HG03432 (cell line): ENCODE measurements at regions not wholly inside any gene's neighbourhood (a gene's known extent, or its start where the extent isn't known, plus 50 kb on each side); places are given as distances from the start of the nearest gene placed in this dataset.

ENCODE experiments used
- ATAC-seq: cut with Tn5 transposase; IDR thresholded peaks from one replicate; pipeline ENCODE4 v1.9.1; 2021; ENCODE audit warnings: mild to moderate bottlenecking, moderate library complexity; ENCODE audit not compliant: unreplicated experiment

- no peak for ATAC-seq
These were observed 121.3 kb downstream of the SEC16B start for GRCh38 chr1:177848577-177848976.

- no peak for ATAC-seq
These were observed 122.0 kb downstream of the SEC16B start for GRCh38 chr1:177847843-177848242.

GRCh38 chr1:177838907-177839485 lies 130.9 kb downstream of the SEC16B start:
- no peak for ATAC-seq

- no peak for ATAC-seq
These were observed 136.2 kb downstream of the SEC16B start for GRCh38 chr1:177833631-177834030.

GRCh38 chr1:177830531-177831135 lies 139.2 kb downstream of the SEC16B start:
- ATAC-seq, result no peak

GRCh38 chr1:177825276-177825901 lies 144.5 kb downstream of the SEC16B start:
- ATAC-seq, result peak; percentile 59

GRCh38 chr1:177824508-177824982 lies 145.3 kb downstream of the SEC16B start:
- peak; percentile 42 for ATAC-seq

GRCh38 chr1:177820213-177820612 lies 149.6 kb downstream of the SEC16B start:
- ATAC-seq, result no peak

GRCh38 chr1:177817937-177818875 lies 151.7 kb downstream of the SEC16B start:
- ATAC-seq, result peak; percentile 94

- ATAC-seq, result no peak
These were observed 157.2 kb downstream of the SEC16B start for GRCh38 chr1:177812650-177813049.

- no peak for ATAC-seq
These were observed 157.7 kb downstream of the SEC16B start for GRCh38 chr1:177812144-177812543.

GRCh38 chr1:177811429-177811828 lies 158.4 kb downstream of the SEC16B start:
- ATAC-seq, result no peak

GRCh38 chr1:177809819-177810218 lies 160.0 kb downstream of the SEC16B start:
- ATAC-seq, result peak; percentile 95

- no peak for ATAC-seq
These were observed 167.6 kb downstream of the SEC16B start for GRCh38 chr1:177802304-177802703.

GRCh38 chr1:177801790-177802189 lies 168.1 kb downstream of the SEC16B start:
- no peak for ATAC-seq

GRCh38 chr1:177800400-177801088 lies 169.3 kb downstream of the SEC16B start:
- peak; percentile 72 for ATAC-seq

GRCh38 chr1:177799746-177800145 lies 170.1 kb downstream of the SEC16B start:
- no peak for ATAC-seq

- ATAC-seq, result peak; percentile 43
These were observed 171.2 kb downstream of the SEC16B start for GRCh38 chr1:177798614-177799013.

- no peak for ATAC-seq
These were observed 173.3 kb downstream of the SEC16B start for GRCh38 chr1:177796561-177796960.

- ATAC-seq, result no peak
These were observed 175.4 kb downstream of the SEC16B start for GRCh38 chr1:177794376-177794991.
